ENCODE measurements at regions not wholly inside any gene's neighbourhood (a gene's known extent, or its start where the extent isn't known, plus 50 kb on each side); places are given as distances from the start of the nearest gene placed in this dataset.

DNA sequence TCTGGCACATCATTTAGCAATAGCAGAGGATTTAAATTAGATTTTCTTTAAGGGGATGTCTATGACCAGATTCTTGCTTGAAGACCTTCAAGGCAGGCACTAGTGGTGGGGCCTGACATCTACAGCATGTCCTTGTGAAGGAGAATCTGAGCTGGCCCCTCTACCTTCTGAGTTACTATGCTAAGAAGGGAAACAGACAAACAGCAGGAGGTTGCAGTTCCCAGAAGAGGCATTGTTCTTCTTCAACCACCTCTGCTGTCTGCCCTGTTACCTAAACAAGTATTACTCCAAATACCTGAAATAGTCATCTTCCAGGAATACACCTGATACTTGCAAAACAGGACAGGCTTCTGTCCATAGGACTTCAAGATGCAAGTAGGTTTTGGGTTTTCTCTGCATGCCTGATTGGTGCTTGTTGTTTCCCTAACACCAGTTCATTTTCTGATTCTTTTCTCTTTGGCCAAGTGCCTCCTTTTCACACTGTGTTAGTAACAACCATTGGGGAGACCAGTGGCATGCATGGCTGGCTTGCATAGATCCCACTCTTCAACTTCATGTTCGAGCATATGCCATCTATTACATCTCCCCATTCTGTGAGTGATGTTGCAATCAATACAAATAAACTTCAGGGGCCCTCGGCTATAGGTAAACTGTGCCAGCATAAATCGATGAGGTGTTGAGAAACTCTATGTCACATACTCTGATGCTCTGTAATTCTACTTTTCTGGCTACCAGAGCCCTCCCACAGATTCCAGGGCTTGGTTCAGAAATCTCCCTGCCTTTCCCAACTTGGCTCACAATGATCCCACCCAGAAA is 93.0 kb upstream of the DUSP10 start:
- Histone ChIP-seq H3K27me3 (no peaks in the 10 kb centered on the region), H3K36me3 (no peaks in the 10 kb centered on the region), H3K4me3 (no peak overlapping the region), H3K27ac (no peak overlapping the region), H3K9me3 (no peaks in the 10 kb centered on the region), H3K4me1 (no peaks in the 10 kb centered on the region)
- DNase-seq = no peak
- intact Hi-C loops (cut with DNase I; ENCODE audit: low total_unique reads) = no loop called here
- no peak for TF ChIP-seq POLR2A (IDR thresholded peaks at IDR 0.05)
- TF ChIP-seq CTCF (IDR thresholded peaks at IDR 0.05) = no peak

GRCh38 chr1:221832617-221833016 is 90.7 kb upstream of the DUSP10 start:
- DNase-seq = no peak
- intact Hi-C loops (cut with DNase I; ENCODE audit: low total_unique reads) = no loop called here
- H3K4me1 ChIP-seq = no peaks in the 10 kb centered on the region
- no peak overlapping the region for H3K27ac ChIP-seq
- H3K27me3 ChIP-seq = no peaks in the 10 kb centered on the region
- TF ChIP-seq CTCF (IDR thresholded peaks at IDR 0.05) (no peak), POLR2A (IDR thresholded peaks at IDR 0.05) (no peak)
- no peak overlapping the region for H3K4me3 ChIP-seq
- no peaks in the 10 kb centered on the region for H3K9me3 ChIP-seq
- H3K36me3 ChIP-seq = no peaks in the 10 kb centered on the region

DNA sequence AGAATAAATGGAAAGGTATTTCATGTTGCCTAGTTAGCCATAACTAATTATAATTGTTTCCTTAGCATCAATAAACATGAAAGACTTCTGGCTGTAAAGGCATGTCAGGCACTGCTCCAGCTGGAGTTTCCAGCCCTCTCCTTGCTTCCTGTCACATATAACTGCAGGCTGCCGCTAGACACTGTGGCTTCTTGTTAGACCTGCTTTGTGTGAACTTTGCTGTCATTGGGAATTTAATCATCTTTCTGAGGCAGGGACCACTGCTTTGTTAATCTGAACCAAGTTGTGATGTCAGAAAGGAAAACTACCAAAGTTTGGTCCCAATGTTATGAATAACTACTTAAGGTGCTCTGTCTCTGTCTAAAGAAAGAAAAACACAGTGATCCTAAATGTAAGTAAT is 90.3 kb upstream of the DUSP10 start:
- TF ChIP-seq POLR2A (IDR thresholded peaks at IDR 0.05) = no peak
- TF ChIP-seq CTCF (IDR thresholded peaks at IDR 0.05) = no peak
- DNase-seq = no peak
- Histone ChIP-seq H3K27me3 (no peaks in the 10 kb centered on the region), H3K4me1 (no peaks in the 10 kb centered on the region), H3K27ac (no peak overlapping the region), H3K36me3 (no peaks in the 10 kb centered on the region), H3K9me3 (no peaks in the 10 kb centered on the region), H3K4me3 (no peak overlapping the region)
- intact Hi-C loops (cut with DNase I; ENCODE audit: low total_unique reads) = no loop called here

DNA sequence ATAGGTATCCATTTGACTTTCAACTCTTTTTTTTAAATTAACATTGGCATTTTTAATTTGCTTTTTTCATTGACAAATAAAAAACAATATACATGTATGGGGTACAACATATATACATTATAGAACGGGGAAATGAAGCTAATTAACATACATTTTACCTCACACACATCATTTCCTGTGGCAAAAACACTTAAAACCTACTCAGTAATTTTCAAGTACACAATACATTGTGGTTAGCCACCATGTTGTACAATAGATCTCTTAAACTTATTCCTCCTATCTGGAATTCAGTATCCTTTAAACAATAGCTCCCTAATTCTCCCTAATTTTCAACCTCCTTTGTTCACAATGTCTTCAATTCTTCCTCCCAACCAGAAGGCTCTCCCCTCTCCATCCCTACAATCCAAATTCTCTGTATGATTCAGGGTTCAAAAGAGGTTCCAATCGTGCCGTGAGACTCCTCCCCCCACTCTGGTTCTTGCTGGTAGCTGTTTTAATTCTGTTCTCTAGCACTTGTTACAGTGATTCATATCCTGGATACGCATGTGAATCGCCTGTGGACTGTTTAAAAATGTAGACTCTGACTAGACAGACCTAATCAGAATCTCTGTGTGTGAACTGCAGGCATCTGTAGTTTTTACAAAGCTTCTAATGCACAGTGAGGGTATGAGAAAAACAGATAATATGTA is 87.6 kb upstream of the DUSP10 start:
- no peak overlapping the region for H3K4me3 ChIP-seq
- no peaks in the 10 kb centered on the region for H3K9me3 ChIP-seq
- no peak overlapping the region for H3K27ac ChIP-seq
- TF ChIP-seq POLR2A (IDR thresholded peaks at IDR 0.05) (no peak), CTCF (IDR thresholded peaks at IDR 0.05) (no peak)
- DNase-seq = no peak
- H3K27me3 ChIP-seq = no peaks in the 10 kb centered on the region
- H3K36me3 ChIP-seq = no peaks in the 10 kb centered on the region
- H3K4me1 ChIP-seq = no peaks in the 10 kb centered on the region
- intact Hi-C loops (cut with DNase I; ENCODE audit: low total_unique reads) = no loop called here

GRCh38 chr1:221827307-221827642 is 85.4 kb upstream of the DUSP10 start:
- H3K4me1 ChIP-seq = no peaks in the 10 kb centered on the region
- H3K4me3 ChIP-seq = no peak overlapping the region
- DNase-seq = no peak
- H3K27me3 ChIP-seq = no peaks in the 10 kb centered on the region
- H3K36me3 ChIP-seq = no peaks in the 10 kb centered on the region
- H3K9me3 ChIP-seq = no peaks in the 10 kb centered on the region
- TF ChIP-seq CTCF (IDR thresholded peaks at IDR 0.05) (no peak), POLR2A (IDR thresholded peaks at IDR 0.05) (no peak)
- intact Hi-C loops (cut with DNase I; ENCODE audit: low total_unique reads) = no loop called here
- no peak overlapping the region for H3K27ac ChIP-seq

Measured in uterus (tissue), 3 donors.